Vagina (tissue), 2 donors: ENCODE measurements at regions not wholly inside any gene's neighbourhood (a gene's known extent, or its start where the extent isn't known, plus 50 kb on each side); places are given as distances from the start of the nearest gene placed in this dataset.
A peak's percentile ranks its signal among the peaks of the same experiment; 100 is the strongest.

Experiments used
- DNase-seq, 2 donors: peaks; one replicate each; pipeline ENCODE4 v3.0.0-alpha.2; 2017; ENCODE audit errors: extremely low spot score in 2 of 2
- H3K27ac ChIP-seq: fragments of 200-600 bp; sonication (generic); one replicate; pipeline ENCODE4 v1.5.1; 2019
- H3K27me3 ChIP-seq: fragments of 200-600 bp; sonication (generic); one replicate; pipeline ENCODE4 v1.5.1; 2019
- H3K36me3 ChIP-seq, 2 donors: fragments of 200-600 bp; sonication (generic); one replicate each; pipeline ENCODE4 v1.5.1; 2017 to 2019
- H3K4me1 ChIP-seq: fragments of 200-600 bp; sonication (generic); one replicate; pipeline ENCODE4 v1.5.1; 2019
- H3K4me3 ChIP-seq, 2 donors: fragments of 200-600 bp; sonication (generic); 1 replicate in 1 of 2; 2 replicates in 1 of 2; pipeline ENCODE4 v1.5.1; 2016 to 2019
- H3K9me3 ChIP-seq: fragments of 200-600 bp; sonication (generic); one replicate; pipeline ENCODE4 v1.5.1; 2019
- CTCF ChIP-seq, 3 experiments: fragments of 450-650 bp in 2 of 3; fragments of 200-600 bp in 1 of 3; sonication (generic) in 1 of 3; IDR thresholded peaks; one replicate each; pipeline ENCODE4 v1.5.1; 2017 to 2019; ENCODE audit warnings: antibody characterized with exemption in 3 of 3, mild to moderate bottlenecking in 2 of 3, moderate library complexity in 2 of 3
- POLR2A ChIP-seq, 2 donors: fragments of 450-650 bp; IDR thresholded peaks; one replicate each; pipeline ENCODE4 v1.6.1; 2017; ENCODE audit warnings: antibody characterized with exemption in 2 of 2, mild to moderate bottlenecking in 2 of 2, moderate library complexity in 2 of 2
- POLR2AphosphoS5 ChIP-seq, 2 donors: sonication (generic); formaldehyde crosslinking; IDR thresholded peaks; one replicate each; pipeline ENCODE4 v1.9.0; 2017; ENCODE audit warnings: antibody characterized with exemption in 2 of 2, mild to moderate bottlenecking in 2 of 2, low read depth in 1 of 2; ENCODE audit not compliant: insufficient read depth in 1 of 2
- intact Hi-C: fragments of 100-400 bp; cut with DNase I; formaldehyde crosslinking; loops from one replicate; pipeline ENCODE4 v1.15.1; 2023

- TF ChIP-seq POLR2A (IDR thresholded peaks at IDR 0.05): no peak
- peak in 1 of 2 donors; percentile 37 for TF ChIP-seq POLR2AphosphoS5 (IDR thresholded peaks at IDR 0.05; ENCODE audit: insufficient read depth in 1 of 2, low read depth in 1 of 2)
- TF ChIP-seq CTCF (IDR thresholded peaks at IDR 0.05): no peak
- H3K4me3 ChIP-seq: no peak overlapping the region
- no peaks in the 10 kb centered on the region for H3K9me3 ChIP-seq
- H3K27ac ChIP-seq: peak overlapping the region; percentile 30
- H3K27me3 ChIP-seq: no peaks in the 10 kb centered on the region
- DNase-seq: peak in 1 of 2 donors; percentile 90
- no peaks in the 10 kb centered on the region for H3K36me3 ChIP-seq
- peaks cover 16% of the 10 kb centered on the region for H3K4me1 ChIP-seq
- intact Hi-C loops: no loop called here
Observed at GRCh38 chr1:218811497-218811896, 362.2 kb upstream of the LYPLAL1 start.

- intact Hi-C loops: no loop called here
Observed at GRCh38 chr1:218812360-218812759, 361.3 kb upstream of the LYPLAL1 start.

GRCh38 chr1:218813237-218813636 lies 360.4 kb upstream of the LYPLAL1 start:
- DNase-seq: no peak

More at GRCh38 chr1:218812360-218812759, 361.3 kb upstream of the LYPLAL1 start:
- Histone ChIP-seq H3K27ac (peak overlapping the region; percentile 25), H3K36me3 (no peaks in the 10 kb centered on the region), H3K4me3 (no peak overlapping the region), H3K4me1 (peaks cover 16% of the 10 kb centered on the region), H3K27me3 (no peaks in the 10 kb centered on the region), H3K9me3 (no peaks in the 10 kb centered on the region)
- TF ChIP-seq POLR2AphosphoS5 (IDR thresholded peaks at IDR 0.05; ENCODE audit: insufficient read depth in 1 of 2, low read depth in 1 of 2) (no peak), CTCF (IDR thresholded peaks at IDR 0.05) (no peak), POLR2A (IDR thresholded peaks at IDR 0.05) (no peak)
- DNase-seq: no peak

GRCh38 chr1:218815076-218815475 lies 358.6 kb upstream of the LYPLAL1 start:
- H3K4me3 ChIP-seq: no peak overlapping the region

More at GRCh38 chr1:218813237-218813636, 360.4 kb upstream of the LYPLAL1 start:
- no peak overlapping the region for H3K4me3 ChIP-seq
- no peaks in the 10 kb centered on the region for H3K27me3 ChIP-seq
- H3K27ac ChIP-seq: no peak overlapping the region
- intact Hi-C loops: no loop called here
- no peaks in the 10 kb centered on the region for H3K9me3 ChIP-seq
- peaks cover 17% of the 10 kb centered on the region for H3K4me1 ChIP-seq
- TF ChIP-seq POLR2A (IDR thresholded peaks at IDR 0.05) (no peak), POLR2AphosphoS5 (IDR thresholded peaks at IDR 0.05; ENCODE audit: insufficient read depth in 1 of 2, low read depth in 1 of 2) (no peak), CTCF (IDR thresholded peaks at IDR 0.05) (no peak)
- no peaks in the 10 kb centered on the region for H3K36me3 ChIP-seq

More at GRCh38 chr1:218815076-218815475, 358.6 kb upstream of the LYPLAL1 start:
- no peaks in the 10 kb centered on the region for H3K9me3 ChIP-seq
- no peak overlapping the region for H3K27ac ChIP-seq
- no peaks in the 10 kb centered on the region for H3K36me3 ChIP-seq
- intact Hi-C loops: no loop called here
- peaks cover 17% of the 10 kb centered on the region for H3K4me1 ChIP-seq
- TF ChIP-seq POLR2A (IDR thresholded peaks at IDR 0.05) (no peak), POLR2AphosphoS5 (IDR thresholded peaks at IDR 0.05; ENCODE audit: insufficient read depth in 1 of 2, low read depth in 1 of 2) (no peak), CTCF (IDR thresholded peaks at IDR 0.05) (no peak)
- no peak for DNase-seq
- no peaks in the 10 kb centered on the region for H3K27me3 ChIP-seq
